Cardiac fibroblast (primary cell): ENCODE measurements at regions not wholly inside any gene's neighbourhood (a gene's known extent, or its start where the extent isn't known, plus 50 kb on each side); places are given as distances from the start of the nearest gene placed in this dataset.

Experiments used
- DNase-seq, 2 donors: peaks; one replicate each; pipeline versions ENCODE4 v3.0.0 to v3.0.0-alpha.2; 2010; ENCODE audit warnings: low read depth in 2 of 2
- H3K4me3 ChIP-seq, 2 donors: replicated peaks in 1 of 2; 1 replicate in 1 of 2; 2 replicates in 1 of 2; pipeline ENCODE4 v1.5.1; 2011; ENCODE audit warnings: low read depth in 2 of 2, low read length in 2 of 2, mild to moderate bottlenecking in 2 of 2, moderate library complexity in 1 of 2
- CTCF ChIP-seq: IDR thresholded peaks from one replicate; pipeline ENCODE4 v1.5.1; 2011; ENCODE audit warnings: low read depth, mild to moderate bottlenecking, low read length, inconsistent platforms

GRCh38 chr4:17195461-17196275 is 297.2 kb upstream of the LDB2 start:
- no peak for TF ChIP-seq CTCF
- DNase-seq: no peak
- H3K4me3 ChIP-seq: no peak overlapping the region

GRCh38 chr4:17194586-17194985 is 296.1 kb upstream of the LDB2 start:
- no peak for TF ChIP-seq CTCF
- no peak overlapping the region for H3K4me3 ChIP-seq
- no peak for DNase-seq

GRCh38 chr4:17189759-17190158 is 291.3 kb upstream of the LDB2 start:
- DNase-seq: no peak
- TF ChIP-seq CTCF: no peak
- H3K4me3 ChIP-seq: no peak overlapping the region

GRCh38 chr4:17189401-17189720 is 290.9 kb upstream of the LDB2 start:
- no peak for TF ChIP-seq CTCF
- no peak overlapping the region for H3K4me3 ChIP-seq
- DNase-seq: peak; percentile 55 to 75

GRCh38 chr4:17188547-17189400 is 290.3 kb upstream of the LDB2 start:
- H3K4me3 ChIP-seq: no peak overlapping the region
- no peak for DNase-seq
- no peak for TF ChIP-seq CTCF

- TF ChIP-seq CTCF: no peak
These were observed 289.7 kb upstream of the LDB2 start for GRCh38 chr4:17188125-17188524.

More at GRCh38 chr4:17188125-17188524, 289.7 kb upstream of the LDB2 start:
- no peak overlapping the region for H3K4me3 ChIP-seq
- DNase-seq: no peak
